Stimulated activated naive CD8-positive, alpha-beta T cell treated with anti-CD3 and anti-CD28 coated beads, Interleukin-15, Interleukin-2, amounts not matched to agents 100 U/mL and 50 U/mL, for 24 hours (primary cell): ENCODE measurements at regions not wholly inside any gene's neighbourhood (a gene's known extent, or its start where the extent isn't known, plus 50 kb on each side); places are given as distances from the start of the nearest gene placed in this dataset.

ENCODE experiments used
- ATAC-seq: fragments of 150-1000 bp; cut with Tn5 transposase; one replicate; pipeline ENCODE4 v1.10.0; 2021
- DNase-seq: peaks from one replicate; pipeline ENCODE4 v3.0.0; 2021

DNA sequence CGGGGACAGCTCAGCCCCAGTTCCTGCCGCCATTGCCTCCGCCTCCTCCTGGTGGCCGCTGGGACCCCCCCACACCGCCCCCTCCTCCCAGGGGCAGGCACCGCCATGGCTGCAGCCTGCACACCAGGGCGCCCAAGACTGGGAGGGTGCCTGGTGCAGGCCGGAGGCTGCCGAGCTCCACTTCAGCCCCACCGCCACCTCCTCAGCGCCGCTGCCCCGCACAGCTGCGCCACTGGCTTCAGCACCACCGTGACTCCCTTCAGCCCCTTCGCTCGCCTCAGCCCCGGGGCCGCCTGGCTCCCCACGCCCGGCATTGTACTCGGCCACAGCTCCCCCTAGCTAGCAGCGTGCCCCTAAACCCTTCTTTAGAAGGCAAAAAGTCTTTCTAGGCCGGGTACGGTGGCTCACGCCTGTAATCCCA lies 131.1 kb downstream of the CRYBB2 start:
- ATAC-seq (no peak), DNase-seq (no peak)

DNA sequence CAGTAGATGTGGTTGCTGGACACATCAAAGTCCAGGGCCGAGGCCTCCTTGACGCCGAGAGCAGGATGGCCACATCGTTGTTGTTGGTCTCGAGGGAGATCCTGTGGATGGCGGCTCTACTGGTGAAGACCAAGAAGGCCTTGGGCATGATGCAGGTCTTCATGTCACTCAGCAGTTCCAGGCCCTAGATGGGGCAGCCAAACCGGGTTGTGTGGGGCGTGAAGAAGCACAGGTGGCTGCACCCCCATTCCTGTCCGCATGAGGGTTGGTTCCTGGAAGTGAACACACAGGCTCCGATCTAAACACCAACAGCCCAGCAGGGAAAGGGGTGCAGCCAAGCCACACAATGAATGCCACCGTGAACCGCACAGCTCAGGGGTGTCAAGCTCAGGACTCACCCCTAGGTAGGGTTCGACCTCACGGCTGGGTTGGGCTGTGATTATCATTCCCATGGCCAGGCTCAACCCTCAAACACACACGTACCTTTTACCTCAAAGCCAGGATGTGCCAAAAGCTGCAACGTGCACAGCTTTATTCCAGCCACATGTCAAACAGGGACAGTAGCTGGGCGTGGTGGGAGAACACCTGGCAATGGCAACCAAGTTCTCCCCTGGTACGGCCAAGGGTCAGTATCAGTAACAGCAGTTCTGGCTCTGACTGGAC lies 132.3 kb downstream of the CRYBB2 start:
- no peak for ATAC-seq

DNA sequence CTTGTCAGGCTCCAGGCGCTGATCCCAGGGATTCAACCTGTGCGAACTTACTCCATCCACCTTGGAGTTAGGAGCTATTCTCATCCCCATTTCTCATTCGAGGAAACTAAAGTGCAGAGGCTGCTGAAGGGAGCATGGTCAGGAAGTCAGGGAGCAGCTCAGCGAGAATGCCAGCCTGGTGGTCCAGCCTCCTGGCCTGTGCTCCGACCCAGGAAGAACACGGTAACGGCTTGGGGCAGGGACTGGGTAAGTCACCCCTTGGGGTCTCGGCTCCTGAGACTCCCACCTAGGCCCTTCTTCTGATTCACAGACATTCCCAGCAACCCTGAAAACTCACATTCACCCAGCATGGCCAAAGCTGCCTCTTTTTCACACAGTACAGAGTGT lies 132.8 kb downstream of the CRYBB2 start:
- DNase-seq: no peak
- no peak for ATAC-seq

More for the DNA sequence above, 132.3 kb downstream of the CRYBB2 start:
- no peak for DNase-seq

DNA sequence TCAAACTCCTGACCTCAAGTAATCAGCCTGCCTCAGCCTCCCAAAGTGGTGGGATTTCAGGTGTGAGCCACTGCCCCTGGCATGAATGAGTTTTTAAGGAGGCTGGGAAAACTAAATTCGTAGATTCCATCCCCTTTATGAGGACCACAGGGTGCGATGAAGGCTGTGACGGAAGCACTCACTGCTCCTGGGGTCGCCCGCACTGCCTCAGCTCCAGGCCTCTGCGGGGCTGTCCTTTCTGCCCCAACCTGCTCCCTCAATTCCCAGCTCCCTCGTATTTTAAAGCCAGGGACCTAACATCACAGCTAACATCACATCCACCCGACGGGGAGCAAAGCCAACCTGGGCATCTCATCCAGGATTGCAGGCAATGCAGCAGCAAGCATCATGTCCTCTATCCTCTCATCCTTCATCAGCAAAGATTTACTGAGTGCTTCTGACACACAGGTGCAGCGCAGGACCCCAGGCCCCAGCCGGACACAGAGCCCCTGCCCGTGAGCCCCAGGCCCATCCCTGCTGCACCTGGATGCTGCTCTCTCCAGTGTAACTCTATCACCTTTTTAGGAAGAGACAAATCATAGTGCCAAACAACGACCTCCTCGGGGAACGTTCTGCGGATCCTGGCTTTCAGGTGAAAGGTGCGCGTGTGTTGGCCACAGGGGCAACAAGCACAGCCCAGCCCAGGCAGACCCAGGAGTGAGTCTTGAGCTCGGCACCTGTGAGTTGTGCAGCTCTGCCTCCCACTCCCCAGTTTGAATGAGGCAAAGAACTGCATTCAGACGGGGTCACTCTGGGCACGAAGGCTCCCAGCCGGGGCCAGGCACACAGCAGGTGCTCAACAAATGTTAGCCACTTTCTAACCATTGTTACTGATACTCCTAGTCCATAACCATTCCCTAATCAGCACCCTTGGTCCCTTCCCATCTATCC lies 134.3 kb downstream of the CRYBB2 start:
- ATAC-seq (no peak), DNase-seq (no peak)

DNA sequence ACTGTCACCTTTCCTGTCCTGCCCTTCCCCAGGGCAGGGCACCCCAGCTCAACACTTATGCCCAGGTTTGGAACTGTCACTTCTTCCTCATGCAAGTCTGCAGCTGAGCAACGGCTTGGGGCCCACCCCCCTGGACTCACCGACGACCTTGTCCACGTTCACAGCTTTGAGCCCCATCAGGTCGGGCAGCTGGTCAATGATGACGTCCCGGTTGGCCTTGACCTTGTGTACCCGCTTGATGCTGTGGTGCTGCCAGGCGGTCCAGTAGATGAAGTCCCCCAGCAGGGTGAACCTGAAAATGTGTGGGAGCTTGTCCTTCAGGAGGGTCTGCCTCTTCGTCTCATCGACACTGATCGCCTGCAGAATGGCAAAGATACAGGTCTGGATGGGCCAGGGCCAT lies 135.0 kb downstream of the CRYBB2 start:
- DNase-seq: no peak
- no peak for ATAC-seq

DNA sequence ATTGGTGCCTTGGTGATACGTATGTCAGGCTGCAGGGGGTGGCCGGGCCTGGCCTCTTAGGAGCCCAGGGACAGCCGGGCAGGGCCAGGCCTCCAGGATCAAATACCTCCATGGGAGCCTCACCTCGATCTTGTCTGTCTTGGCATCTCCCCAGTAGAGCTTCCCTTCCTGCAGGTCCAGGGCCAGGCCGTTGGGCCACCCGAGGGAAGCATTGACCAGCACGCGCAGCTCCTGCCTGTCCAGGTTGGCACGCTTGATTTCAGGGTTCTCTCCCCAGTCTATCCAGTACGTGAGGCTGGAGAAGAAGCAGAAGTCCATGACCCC lies 137.7 kb downstream of the CRYBB2 start:
- DNase-seq (no peak), ATAC-seq (no peak)

DNA sequence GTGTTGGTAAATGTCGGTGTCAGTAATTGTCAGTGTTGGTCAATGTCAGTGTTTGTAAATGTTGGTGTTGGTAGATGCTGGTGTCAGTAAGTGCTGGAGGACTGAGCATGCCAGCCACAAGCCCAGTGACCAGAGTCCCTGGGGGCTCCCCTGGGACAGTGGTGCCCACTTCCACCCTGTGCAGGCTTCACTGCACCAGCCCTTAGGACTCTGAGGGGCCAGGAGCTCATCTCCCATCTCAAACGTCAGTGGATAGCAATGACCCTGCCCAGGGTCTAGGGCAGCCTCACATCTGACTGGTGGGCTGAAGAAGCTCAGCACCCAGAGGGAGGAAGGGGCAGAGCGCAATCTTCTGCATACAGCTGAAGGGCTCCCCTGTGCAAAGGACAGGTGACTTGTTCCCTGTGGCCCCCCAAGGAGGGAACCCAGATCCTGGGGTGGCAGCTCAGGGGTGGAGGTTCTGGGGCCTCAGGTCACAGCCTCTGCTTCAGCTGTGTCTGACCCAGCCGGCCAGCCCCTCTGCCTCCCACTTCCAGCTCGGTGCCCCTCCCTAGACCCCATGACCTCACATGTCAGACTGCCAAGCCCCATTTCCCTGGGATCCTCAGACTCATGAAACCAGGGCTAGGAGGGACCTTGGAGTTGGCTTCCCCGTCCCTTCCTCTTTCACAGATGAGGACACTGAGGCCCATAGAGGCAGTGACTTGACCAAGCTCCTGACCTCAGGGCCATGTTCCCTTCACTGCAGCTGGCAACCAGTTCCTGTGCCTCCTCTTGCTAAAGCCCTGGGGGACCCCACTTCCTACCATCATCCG lies 138.4 kb downstream of the CRYBB2 start:
- DNase-seq: no peak
- no peak for ATAC-seq

DNA sequence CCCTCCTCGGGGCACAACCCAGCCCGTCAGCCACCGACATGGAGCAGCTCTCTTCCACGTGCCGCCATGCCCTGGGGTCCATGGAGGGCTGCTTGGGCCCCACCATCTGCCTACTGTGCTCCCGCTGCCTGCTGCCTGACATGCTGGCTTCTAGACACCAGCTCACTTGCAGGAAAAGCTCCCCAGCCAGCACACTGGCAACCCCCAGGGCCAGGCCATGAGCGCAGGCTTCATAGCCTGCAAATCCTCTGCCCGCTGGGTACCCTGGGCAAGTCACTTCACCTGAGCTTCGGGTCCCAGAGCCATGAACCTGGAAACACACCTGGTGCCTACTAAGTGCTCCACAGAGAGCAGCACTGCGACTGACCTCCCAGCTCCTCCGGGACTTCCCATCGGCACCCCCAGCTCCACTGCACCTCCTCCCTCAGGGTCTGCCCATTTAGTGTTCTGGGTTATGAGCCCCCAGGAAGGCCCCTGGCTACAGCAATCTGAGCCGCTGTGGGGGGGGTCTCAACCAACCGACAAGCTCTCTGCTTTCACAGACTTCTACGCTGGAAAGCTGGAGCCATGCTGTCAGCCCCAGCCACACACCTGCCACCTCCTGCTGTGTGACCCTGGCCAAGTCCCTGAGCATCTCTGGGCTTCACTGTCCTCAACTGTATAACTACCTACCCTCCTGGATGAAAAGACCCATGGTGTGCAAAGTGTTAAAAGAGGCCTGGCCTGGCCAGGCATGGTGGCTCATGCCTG lies 139.2 kb downstream of the CRYBB2 start:
- no peak for DNase-seq
- ATAC-seq: no peak

DNA sequence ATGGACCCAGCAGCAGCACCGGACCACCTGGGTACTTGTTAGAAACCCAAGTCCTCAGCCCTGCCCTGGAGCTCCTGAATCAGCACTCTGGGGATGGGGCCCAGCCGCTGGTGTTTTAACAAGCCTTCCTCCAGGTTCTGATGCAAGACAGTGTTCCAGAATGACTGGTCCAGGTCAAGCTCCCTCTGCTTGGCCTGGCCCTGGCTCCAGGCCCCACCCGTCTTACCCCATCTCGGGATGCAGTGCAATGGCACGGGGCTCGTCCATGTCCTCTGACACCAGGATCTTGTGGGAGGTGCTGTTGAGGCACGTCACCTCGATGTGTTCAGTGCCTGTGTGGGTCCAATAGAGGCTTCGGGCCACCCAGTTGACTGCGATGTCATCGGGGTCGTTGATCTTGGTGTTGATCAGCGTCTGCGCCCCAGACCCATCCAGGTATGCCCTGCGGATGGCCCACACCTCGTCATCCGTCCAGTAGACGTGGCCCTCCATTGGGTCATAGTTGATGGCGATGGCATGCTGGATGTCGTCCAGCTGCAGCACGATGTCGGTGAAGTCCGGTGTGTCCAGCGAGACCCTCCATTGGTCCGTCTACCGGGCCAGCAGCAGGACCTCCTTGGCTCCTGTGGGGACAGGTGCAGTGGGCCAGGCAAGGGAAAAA lies 140.3 kb downstream of the CRYBB2 start:
- DNase-seq (no peak), ATAC-seq (no peak)

DNA sequence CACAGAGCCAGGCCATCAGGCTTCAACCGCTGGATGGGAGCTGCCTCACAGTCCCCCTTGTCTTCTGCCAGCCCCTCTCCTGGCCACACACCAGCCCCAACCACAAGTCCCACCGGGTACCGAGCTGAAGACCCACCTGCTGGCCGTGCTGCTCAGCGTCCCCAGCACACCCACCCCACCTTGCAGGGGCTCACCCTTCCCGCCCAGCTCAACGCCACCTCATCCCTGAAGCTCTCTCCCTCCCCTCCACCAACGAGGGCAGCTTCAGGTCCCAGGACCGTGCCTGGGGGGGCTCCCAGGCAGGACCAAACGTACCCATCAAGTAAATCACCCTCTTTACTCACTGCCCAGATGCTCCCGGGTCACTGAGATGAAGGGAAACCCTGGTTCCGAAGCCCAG lies 141.0 kb downstream of the CRYBB2 start:
- ATAC-seq: no peak
- no peak for DNase-seq

DNA sequence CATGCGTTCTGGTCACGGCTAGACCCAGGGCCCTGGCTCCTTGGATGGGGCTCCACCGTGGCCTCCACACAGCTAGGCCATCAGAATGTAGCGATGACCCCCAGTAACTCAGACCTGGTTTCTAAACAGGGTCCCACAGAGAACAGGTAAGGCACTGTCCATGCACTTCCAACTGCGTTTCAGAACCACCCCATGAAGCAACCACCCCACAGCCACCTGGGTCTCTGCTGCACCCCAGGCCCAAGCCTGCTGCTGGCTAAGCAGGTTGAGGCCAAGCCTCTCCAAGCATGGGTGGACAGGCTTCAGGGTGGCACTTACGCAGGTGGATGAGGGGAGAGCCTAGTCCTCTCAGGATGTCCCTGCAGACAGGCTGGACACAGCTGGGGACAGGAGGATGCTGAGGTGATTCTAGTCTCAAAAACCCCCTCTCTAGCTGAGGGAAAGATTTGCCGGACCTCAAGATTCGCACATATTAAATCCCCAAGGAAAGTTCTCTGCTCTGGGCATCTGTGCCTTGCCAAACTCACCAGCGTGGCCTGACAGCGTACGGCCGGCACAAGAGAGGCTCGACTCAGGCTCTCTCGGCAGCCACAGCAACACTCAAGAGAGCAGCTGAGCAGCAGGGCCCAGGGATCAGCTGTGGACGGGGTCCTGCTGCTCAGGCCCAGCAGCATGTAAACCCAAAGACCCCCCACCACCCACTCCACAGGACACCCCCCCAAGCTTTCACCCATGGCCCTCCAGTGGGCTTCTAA lies 141.6 kb downstream of the CRYBB2 start:
- no peak for DNase-seq
- ATAC-seq: no peak

DNA sequence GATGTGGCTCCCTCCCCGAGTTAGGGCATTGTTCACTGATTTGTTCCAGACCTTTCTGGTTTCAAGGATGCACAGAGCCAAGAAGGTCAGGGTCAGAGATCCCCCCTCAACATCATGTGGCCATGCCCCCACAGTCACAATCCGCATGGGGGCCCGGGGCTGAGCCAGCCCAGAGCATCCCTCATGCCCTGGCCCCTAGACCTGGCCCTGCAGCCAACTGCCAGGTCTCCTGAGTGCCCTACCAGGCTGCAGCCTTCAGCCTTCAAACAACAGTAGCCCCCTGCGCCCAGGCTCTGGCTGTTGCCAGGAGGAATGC lies 142.4 kb downstream of the CRYBB2 start:
- DNase-seq (no peak), ATAC-seq (no peak)

DNA sequence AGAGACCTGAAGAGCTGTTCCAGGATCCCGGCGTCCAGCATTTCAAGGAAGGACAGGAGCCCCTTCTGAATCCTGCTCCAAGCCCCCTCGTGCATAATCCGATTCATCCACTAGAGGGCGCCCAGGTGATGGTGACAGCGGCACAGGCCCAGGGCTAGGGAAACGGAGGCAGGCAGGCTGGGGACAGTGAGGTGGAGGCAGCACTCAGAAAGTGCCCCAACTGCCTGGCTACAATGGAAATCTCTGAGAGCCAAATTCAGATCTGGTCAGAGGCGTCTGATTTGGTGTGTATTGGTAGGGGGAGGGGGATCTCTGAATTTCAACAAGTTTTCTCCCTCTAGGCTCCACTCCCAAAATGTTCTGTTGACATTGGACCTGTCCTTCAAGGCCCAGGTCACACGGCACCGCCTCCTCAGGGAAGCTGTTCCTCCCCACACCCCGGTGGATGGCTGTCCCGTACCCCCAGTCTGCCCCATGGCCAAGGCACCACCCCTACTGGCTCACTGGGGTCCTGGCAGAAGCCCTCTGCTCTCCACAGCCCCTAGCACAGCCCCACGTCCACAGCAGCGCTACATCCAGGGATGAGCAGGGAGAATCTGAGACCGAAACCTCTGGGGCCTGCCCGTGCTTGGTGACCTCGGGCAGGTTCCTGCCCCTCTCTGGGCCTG lies 142.9 kb downstream of the CRYBB2 start:
- DNase-seq (peak; percentile 86), ATAC-seq (peak; percentile 47)

DNA sequence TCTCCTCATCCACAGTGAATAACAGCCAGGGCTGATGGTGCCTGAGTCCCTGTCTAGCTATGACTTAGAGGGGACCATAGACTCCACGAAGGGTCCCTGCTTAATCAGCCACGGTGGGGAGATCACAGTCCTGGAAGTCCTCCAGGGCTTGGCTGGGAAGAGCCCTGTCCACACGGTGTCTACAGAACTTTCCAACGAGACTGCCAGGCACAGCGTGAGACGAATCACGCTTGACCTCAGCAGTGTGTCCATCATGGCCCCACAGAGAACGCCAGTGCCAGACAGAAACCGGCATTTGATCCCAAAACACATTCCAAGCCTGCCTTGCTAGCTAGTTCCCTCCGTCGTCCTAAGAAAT lies 143.4 kb downstream of the CRYBB2 start:
- DNase-seq (no peak), ATAC-seq (no peak)

DNA sequence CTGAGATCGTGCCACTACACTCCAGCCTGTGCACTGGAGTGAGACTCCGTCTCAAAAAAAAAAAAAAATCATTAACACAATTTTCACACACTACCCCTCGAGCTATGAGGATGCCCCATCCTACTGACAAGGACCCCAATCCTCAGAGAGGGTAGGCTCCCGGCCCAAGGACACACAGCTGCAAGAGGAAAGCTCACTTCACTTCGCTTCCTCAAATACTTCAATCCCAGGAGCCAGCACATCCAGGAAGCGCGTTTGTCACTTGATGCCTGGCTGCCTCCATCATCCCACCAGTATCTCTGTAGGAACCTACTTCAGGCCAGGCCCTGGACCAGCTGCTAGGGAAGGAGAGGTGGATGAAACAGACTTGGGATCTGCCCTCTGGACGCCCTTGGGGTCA lies 144.0 kb downstream of the CRYBB2 start:
- DNase-seq (no peak), ATAC-seq (no peak)

DNA sequence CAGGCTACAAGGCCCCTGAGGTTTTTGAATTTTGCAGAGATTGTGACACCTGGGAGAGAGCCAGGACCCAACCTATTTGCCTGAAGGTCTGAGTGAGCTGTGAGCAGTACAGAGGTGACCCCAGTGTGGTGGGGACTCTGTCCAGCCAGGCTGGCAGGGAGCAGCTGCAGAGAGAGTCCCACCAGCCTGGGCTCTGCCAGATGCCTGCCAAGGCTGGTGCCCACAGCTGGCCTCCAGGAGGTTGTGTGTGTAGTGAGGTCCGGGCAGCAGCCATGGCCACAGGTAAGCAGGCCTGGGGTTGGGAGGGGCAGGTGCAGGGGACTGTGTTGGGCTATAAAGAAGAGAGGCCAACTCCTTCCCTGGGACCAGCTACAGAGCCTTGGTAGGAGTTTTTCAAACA lies 144.8 kb downstream of the CRYBB2 start:
- no peak for ATAC-seq
- DNase-seq: no peak

DNA sequence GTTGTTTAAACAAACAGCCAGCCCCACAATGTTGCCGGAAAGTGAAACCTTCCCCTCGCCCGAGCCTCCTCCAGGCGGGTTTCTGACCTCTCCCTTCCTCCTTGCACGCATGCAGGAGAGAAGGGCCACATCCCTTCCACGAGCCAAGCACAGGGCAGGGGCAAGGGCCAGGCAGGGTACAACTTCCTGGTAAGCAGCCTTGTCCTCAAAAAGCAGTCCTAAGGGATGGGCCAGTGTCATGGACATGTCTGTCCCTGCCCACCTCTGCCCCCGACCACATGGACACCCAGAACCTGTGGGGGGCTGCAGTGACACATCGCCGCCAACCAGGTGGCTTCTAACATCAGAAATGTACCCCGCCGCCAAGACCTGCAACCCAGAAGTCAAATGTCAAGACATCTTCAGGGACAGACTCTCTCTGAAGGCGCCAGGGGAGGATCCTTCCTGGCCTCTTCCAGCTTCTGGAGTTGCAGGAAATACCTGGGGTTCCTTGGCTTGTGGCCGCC lies 145.3 kb downstream of the CRYBB2 start:
- DNase-seq (no peak), ATAC-seq (no peak)

DNA sequence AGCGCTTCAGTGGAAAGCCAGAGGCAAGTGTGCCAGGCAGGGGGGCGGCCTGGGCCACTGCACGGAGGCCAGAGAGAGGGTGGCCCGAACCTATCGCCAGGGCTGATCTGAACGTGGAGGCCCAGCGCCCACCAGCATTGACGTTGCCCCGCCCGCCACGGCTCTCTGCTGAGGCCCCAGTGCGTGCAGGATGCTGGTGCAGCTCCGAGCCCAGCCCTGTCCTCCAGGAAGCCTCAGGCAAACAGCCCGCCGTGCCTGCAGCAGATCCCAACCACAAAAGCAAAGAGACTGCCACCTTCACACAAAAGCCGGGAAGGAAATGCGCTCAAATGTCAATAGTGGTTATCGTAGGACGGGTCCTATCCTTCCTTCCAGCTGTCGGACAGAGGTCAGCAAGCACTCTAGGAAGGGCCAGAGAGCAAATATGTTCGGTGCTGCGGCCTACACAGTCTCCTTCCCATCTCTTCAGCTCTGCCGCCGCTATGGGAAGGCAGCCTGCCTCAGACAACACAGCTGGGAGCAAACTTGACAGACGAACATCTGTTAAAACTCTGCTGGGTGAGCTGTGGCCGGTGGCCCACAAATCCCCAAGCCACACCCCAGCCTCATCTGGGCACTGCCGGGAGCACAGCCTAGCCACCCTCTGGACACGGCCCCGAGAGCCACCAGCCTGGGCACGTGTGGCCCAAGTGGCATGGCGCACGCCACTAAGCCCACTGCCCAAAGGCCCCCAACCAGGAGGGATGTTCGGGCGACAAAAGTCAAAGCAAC lies 146.2 kb downstream of the CRYBB2 start:
- ATAC-seq (no peak), DNase-seq (no peak)

DNA sequence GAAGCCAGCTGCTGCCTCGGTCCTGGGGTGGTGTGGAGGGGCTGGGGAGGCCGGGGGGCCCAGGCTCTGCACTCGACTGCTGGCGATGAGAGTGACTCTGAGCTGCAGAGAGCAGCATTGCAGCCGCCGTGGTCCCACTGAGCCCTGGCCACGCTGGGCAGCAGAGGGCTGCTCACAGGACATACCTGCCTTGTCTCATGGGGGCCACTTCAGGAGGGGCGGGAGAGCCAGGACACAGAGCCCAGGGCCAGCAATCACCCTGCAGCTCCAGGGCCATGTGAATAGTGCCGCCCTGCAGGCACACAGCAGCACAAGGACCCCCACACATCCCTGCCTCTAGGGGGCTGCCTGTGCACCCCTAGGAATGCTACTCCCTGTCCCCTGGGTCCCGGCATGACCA lies 147.0 kb downstream of the CRYBB2 start:
- DNase-seq (no peak), ATAC-seq (no peak)
